Fibroblast of the conjunctiva (primary cell): ENCODE measurements at regions not wholly inside any gene's neighbourhood (a gene's known extent, or its start where the extent isn't known, plus 50 kb on each side); places are given as distances from the start of the nearest gene placed in this dataset.

ENCODE experiments used
- DNase-seq: peaks from one replicate; pipeline ENCODE4 v3.0.0-alpha.2; 2010; ENCODE audit warnings: low read depth

- DNase-seq = no peak
These were observed 53.2 kb upstream of the LSM14A start for GRCh38 chr19:34118879-34119748.

- no peak for DNase-seq
These were observed 52.2 kb upstream of the LSM14A start for GRCh38 chr19:34120141-34120540.

- DNase-seq = peak; percentile 33
These were observed 51.3 kb upstream of the LSM14A start for GRCh38 chr19:34120846-34121639.
